NOMO-1 (cell line): ENCODE measurements at regions not wholly inside any gene's neighbourhood (a gene's known extent, or its start where the extent isn't known, plus 50 kb on each side); places are given as distances from the start of the nearest gene placed in this dataset.
A peak's percentile ranks its signal among the peaks of the same experiment; 100 is the strongest.

ENCODE experiments used
- DNase-seq, 2 experiments: peaks; one replicate each; lab custom pipeline; 2025; ENCODE audit not compliant: unreplicated experiment in 2 of 2; lab: John Stamatoyannopoulos, UW

- no peak for DNase-seq
Measured at GRCh38 chr5:17882760-17883488, 248.7 kb downstream of the TAF11L14 start.

- no peak for DNase-seq
Measured at GRCh38 chr5:17888155-17888554, 253.9 kb downstream of the TAF11L14 start.

- DNase-seq = no peak
Measured at GRCh38 chr5:17890501-17890900, 256.2 kb downstream of the TAF11L14 start.

GRCh38 chr5:17891881-17892280 is 257.6 kb downstream of the TAF11L14 start:
- DNase-seq = no peak

- DNase-seq = no peak
Measured at GRCh38 chr5:17893026-17893635, 258.9 kb downstream of the TAF11L14 start.

- no peak for DNase-seq
Measured at GRCh38 chr5:17895288-17896033, 261.2 kb downstream of the TAF11L14 start.

GRCh38 chr5:17896605-17897004 is 262.3 kb downstream of the TAF11L14 start:
- peak in 1 of 2 experiments; percentile 23 for DNase-seq

GRCh38 chr5:17897776-17898175 is 263.5 kb downstream of the TAF11L14 start:
- no peak for DNase-seq

GRCh38 chr5:17898766-17899165 is 264.5 kb downstream of the TAF11L14 start:
- no peak for DNase-seq

GRCh38 chr5:17907094-17907493 is 272.8 kb downstream of the TAF11L14 start:
- no peak for DNase-seq

- DNase-seq = peak; percentile 97 to 100
Measured at GRCh38 chr5:17910318-17910717, 276.1 kb downstream of the TAF11L14 start.

- no peak for DNase-seq
Measured at GRCh38 chr5:17912794-17913193, 278.5 kb downstream of the TAF11L14 start.

GRCh38 chr5:17916446-17916845 is 282.2 kb downstream of the TAF11L14 start:
- no peak for DNase-seq

GRCh38 chr5:17917465-17917864 is 283.2 kb downstream of the TAF11L14 start:
- no peak for DNase-seq

GRCh38 chr5:17918373-17919104 is 284.3 kb downstream of the TAF11L14 start:
- no peak for DNase-seq

GRCh38 chr5:17925276-17925675 is 291.0 kb downstream of the TAF11L14 start:
- no peak for DNase-seq

- DNase-seq = peak; percentile 50 to 83
Measured at GRCh38 chr5:17928581-17928981, 294.3 kb downstream of the TAF11L14 start.

GRCh38 chr5:17929171-17929570 is 294.9 kb downstream of the TAF11L14 start:
- DNase-seq = peak in 1 of 2 experiments; percentile 69

- DNase-seq = no peak
Measured at GRCh38 chr5:17930346-17930745, 296.1 kb downstream of the TAF11L14 start.

- no peak for DNase-seq
Measured at GRCh38 chr5:17944046-17944445, 309.8 kb downstream of the TAF11L14 start.

- DNase-seq = no peak
Measured at GRCh38 chr5:17947029-17947428, 312.8 kb downstream of the TAF11L14 start.
